GM12878 (cell line): ENCODE measurements at regions not wholly inside any gene's neighbourhood (a gene's known extent, or its start where the extent isn't known, plus 50 kb on each side); places are given as distances from the start of the nearest gene placed in this dataset.

Experiments
- ATAC-seq: fragments of 200-7000 bp; cut with Tn5 transposase; 3 replicates; pipeline ENCODE4 v1.9.1; 2020; ENCODE audit warnings: mild to moderate bottlenecking, moderate library complexity
- BruUV-seq: library from RNA; stranded (reverse); fragments of 400-500 nt; replicated peaks from 2 replicates; lab custom pipeline; 2021; lab: Mats Ljungman, UMichigan
- CTCF ChIA-PET: fragments of 300-600 bp; sonication (Branson Sonifier 250); formaldehyde crosslinking; extraction: SDS; loops from one replicate; lab custom pipeline; 2021; ENCODE audit warnings: inconsistent platforms; lab: Yijun Ruan, JAX
- POLR2A ChIA-PET: fragments of 350-600 bp; formaldehyde crosslinking; extraction: SDS; loops from one replicate; lab custom pipeline; 2021; ENCODE audit warnings: inconsistent platforms; lab: Charles Lee
- RAD21 ChIA-PET: fragments of 300-600 bp; sonication (Branson Sonifier 250); formaldehyde crosslinking; loops from one replicate; lab custom pipeline; 2023; ENCODE audit warnings: antibody characterized with exemption; ENCODE audit not compliant: unreplicated experiment; lab: Charles Lee
- SMC1A ChIA-PET: fragments of 300-600 bp; sonication (Branson Sonifier 250); formaldehyde crosslinking; loops from one replicate; lab custom pipeline; 2023; ENCODE audit not compliant: unreplicated experiment, uncharacterized antibody; lab: Charles Lee
- DNase-seq: peaks from one replicate; pipeline ENCODE4 v3.0.0-alpha.2; 2011; ENCODE audit warnings: low read depth, low spot score
- FAIRE-seq: peaks from 3 replicates; lab custom pipeline; 2011; peaks lifted over from hg19 to GRCh38; lab: Jason Lieb, UNC
- H2AFZ ChIP-seq: 2 replicates; pipeline ENCODE4 v1.6.0; 2011; ENCODE audit warnings: low read depth, low read length, control low read depth; ENCODE audit not compliant: control insufficient read depth
- H3K27ac ChIP-seq: 2 replicates; pipeline ENCODE4 v1.5.1; 2011; ENCODE audit warnings: control low read depth; ENCODE audit not compliant: control insufficient read depth, insufficient read depth
- H3K27me3 ChIP-seq, 2 experiments: replicated peaks in 1 of 2; 2 replicates each; pipeline versions ENCODE4 v1.6.0 to v1.6.1; 2011; ENCODE audit warnings: low read length in 1 of 2; ENCODE audit not compliant: control insufficient read depth in 2 of 2, insufficient read depth in 2 of 2
- H3K36me3 ChIP-seq, 2 experiments: 2 replicates each; pipeline ENCODE4 v1.5.1; 2011; ENCODE audit warnings: low read length in 1 of 2; ENCODE audit not compliant: control insufficient read depth in 2 of 2, insufficient read depth in 2 of 2
- H3K4me1 ChIP-seq: 2 replicates; pipeline ENCODE4 v1.6.1; 2011; ENCODE audit warnings: mild to moderate bottlenecking, low read length, moderate library complexity, mixed read lengths; ENCODE audit not compliant: control insufficient read depth, insufficient read depth
- H3K4me2 ChIP-seq: 2 replicates; pipeline ENCODE4 v1.6.0; 2011; ENCODE audit warnings: control low read depth; ENCODE audit not compliant: control insufficient read depth, insufficient read depth
- H3K4me3 ChIP-seq: fragments of 200-600 bp; sonication (generic); 2 replicates; pipeline ENCODE4 v1.5.1; 2016
- H3K79me2 ChIP-seq: 2 replicates; pipeline ENCODE4 v1.6.0; 2011; ENCODE audit warnings: low read length; ENCODE audit not compliant: control insufficient read depth, insufficient read depth
- H3K9ac ChIP-seq: 2 replicates; pipeline ENCODE4 v1.8.0; 2011; ENCODE audit warnings: low read length, control low read depth, mixed read lengths; ENCODE audit not compliant: control insufficient read depth, insufficient read depth
- H3K9me3 ChIP-seq: replicated peaks from 3 replicates; pipeline ENCODE4 v1.5.1; 2011; ENCODE audit warnings: mild to moderate bottlenecking, low read length; ENCODE audit not compliant: control insufficient read depth, insufficient read depth
- H4K20me1 ChIP-seq: 2 replicates; pipeline ENCODE4 v1.6.0; 2011; ENCODE audit not compliant: control insufficient read depth, insufficient read depth
- MTA3 ChIP-seq: IDR thresholded peaks from 2 replicates; pipeline ENCODE4 v1.6.1; 2012; ENCODE audit warnings: low read length, inconsistent platforms, borderline replicate concordance
- NFIC ChIP-seq: IDR thresholded peaks from 2 replicates; pipeline ENCODE4 v1.6.1; 2012; ENCODE audit warnings: low read depth, mild to moderate bottlenecking, inconsistent platforms, low read length, moderate library complexity
- NR2C2 ChIP-seq: IDR thresholded peaks from 2 replicates; pipeline ENCODE4 v1.6.1; 2011; ENCODE audit warnings: borderline replicate concordance, low read depth; ENCODE audit not compliant: control insufficient read depth, insufficient read length
- NRF1 ChIP-seq: conservative IDR thresholded peaks from 2 replicates; pipeline ENCODE4 v1.6.1; 2011; ENCODE audit warnings: mild to moderate bottlenecking, low read depth, low read length, improper control_type of control experiment
- RAD51 ChIP-seq: fragments of 450-650 bp; IDR thresholded peaks from 2 replicates; pipeline ENCODE4 v1.6.1; 2016; ENCODE audit warnings: moderate library complexity, mild to moderate bottlenecking, inconsistent platforms
- RUNX3 ChIP-seq: IDR thresholded peaks from 2 replicates; pipeline ENCODE4 v1.6.1; 2012; ENCODE audit warnings: low read length, inconsistent platforms
- ZNF622 ChIP-seq: fragments of 450-650 bp; IDR thresholded peaks from 2 replicates; pipeline ENCODE4 v1.6.1; 2017; ENCODE audit warnings: mild to moderate bottlenecking, inconsistent platforms
- WGBS: methylation state at CpG from one replicate; pipeline ENCODE4 v1.1.6; 2016; ENCODE audit warnings: low lambda C conversion rate; ENCODE audit not compliant: insufficient replicate concordance, insufficient coverage; ENCODE audit errors: missing lambda C conversion rate; 5-methylcytosine and 5-hydroxymethylcytosine counted together
- in situ Hi-C: fragments of 300-500 bp; cut with MboI; formaldehyde crosslinking; loops from 9 replicates; pipeline ENCODE4 v1.14.3; 2018; ENCODE audit warnings: mixed read lengths
- intact Hi-C: fragments of 100-400 bp; cut with micrococcal nuclease; formaldehyde crosslinking; loops from one replicate; pipeline ENCODE4 v1.14.2; 2022; ENCODE audit not compliant: unreplicated experiment
- TF ChIP-seq, protein P1 (sequence below): fragments of 450-650 bp; IDR thresholded peaks from 2 replicates; pipeline ENCODE4 v1.6.1; 2017; ENCODE audit warnings: antibody characterized with exemption, mild to moderate bottlenecking, moderate library complexity

DNA sequence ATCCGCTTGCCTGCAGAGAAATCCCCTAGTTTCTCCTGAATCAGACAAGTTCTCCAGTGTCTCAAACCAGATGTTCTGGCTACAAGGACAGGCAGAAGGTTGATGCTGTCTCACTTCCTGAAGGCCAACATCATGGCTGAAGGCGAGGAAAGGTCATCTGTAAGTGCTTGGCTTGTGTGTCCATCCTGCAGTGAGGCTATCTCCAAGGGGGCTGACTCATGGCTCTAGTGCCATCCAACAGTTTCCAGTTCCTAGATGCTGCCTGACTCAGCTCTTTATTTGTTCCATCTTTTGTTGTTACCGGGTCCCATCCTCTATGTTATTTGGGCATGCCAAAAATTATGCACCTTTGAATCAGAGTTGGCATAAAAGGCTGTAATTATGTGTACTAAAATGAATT lies 232.1 kb upstream of the TBX3 start:
- ATAC-seq (no peak), FAIRE-seq (no peak), DNase-seq (no peak)
- Histone ChIP-seq H3K27me3 (no peaks in the 10 kb centered on the region), H3K27ac (no peak overlapping the region), H3K36me3 (no peaks in the 10 kb centered on the region), H3K4me1 (no peaks in the 10 kb centered on the region), H2AFZ (no peak overlapping the region), H3K9me3 (no peaks in the 10 kb centered on the region), H4K20me1 (no peaks in the 10 kb centered on the region), H3K4me2 (no peak overlapping the region), H3K9ac (no peak overlapping the region), H3K4me3 (no peak overlapping the region), H3K79me2 (no peaks in the 10 kb centered on the region)
- ChIA-PET POLR2A (no interaction called here), SMC1A (no interaction called here), CTCF (no interaction called here), RAD21 (no interaction called here)
- in situ Hi-C loops, result no loop called here
- 2% methylated on average over 3 of the region's 3 CpGs for WGBS
- no peak for TF ChIP-seq NRF1
- no peak for TF ChIP-seq NFIC
- intact Hi-C loops, result no loop called here
- BruUV-seq, result no TSS peak

DNA sequence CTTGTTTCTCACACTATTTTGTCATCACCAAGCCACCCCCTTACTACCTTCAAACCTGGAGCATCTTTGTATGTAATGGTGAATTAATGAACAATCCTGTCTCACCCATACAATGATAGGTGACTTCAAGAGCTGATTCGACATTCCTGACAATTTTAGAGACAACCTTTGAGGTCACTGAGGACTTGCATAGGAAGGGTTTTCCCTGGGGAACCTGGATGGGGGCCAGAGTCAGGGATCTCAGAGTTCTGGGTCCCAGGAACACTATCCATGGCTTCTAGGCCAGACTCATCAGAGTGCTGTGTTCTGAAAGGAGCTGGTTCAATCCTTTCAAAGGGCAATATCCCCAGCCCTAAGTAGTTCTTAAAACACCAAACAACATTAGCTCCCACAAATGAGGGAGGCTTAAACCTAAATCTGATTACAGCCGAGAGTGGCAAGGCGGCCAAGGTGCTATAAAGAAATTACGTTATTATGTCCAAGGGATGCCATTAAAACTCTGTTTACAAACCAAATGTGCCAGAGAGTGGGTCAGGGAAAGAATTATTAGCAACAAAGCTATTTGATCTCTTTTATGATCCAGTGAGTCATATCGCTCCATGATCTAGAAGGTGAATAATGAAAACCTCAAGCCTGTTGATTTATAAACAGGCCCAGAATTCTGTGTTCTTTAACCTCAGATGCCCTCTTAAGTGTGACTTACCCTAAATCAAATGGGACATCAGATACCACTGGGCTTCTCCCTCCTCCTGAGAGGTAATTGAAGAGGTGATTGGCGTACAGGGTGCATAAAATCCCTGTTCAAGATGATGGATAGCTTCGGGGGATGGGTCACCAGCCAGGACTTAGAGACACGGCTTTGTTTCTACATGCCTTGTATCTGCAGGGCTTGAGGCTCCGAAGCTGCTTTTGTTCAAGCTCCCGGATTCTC lies 230.2 kb upstream of the TBX3 start:
- no TSS peak for BruUV-seq
- H3K36me3 ChIP-seq, result no peaks in the 10 kb centered on the region
- ATAC-seq, result no peak
- CTCF ChIA-PET, result no interaction called here
- no peak overlapping the region for H3K9ac ChIP-seq
- TF ChIP-seq MTA3, result no peak
- TF ChIP-seq RAD51, result no peak
- TF ChIP-seq NR2C2, result no peak
- no peak for TF ChIP-seq RUNX3
- TF ChIP-seq, protein P1, sequence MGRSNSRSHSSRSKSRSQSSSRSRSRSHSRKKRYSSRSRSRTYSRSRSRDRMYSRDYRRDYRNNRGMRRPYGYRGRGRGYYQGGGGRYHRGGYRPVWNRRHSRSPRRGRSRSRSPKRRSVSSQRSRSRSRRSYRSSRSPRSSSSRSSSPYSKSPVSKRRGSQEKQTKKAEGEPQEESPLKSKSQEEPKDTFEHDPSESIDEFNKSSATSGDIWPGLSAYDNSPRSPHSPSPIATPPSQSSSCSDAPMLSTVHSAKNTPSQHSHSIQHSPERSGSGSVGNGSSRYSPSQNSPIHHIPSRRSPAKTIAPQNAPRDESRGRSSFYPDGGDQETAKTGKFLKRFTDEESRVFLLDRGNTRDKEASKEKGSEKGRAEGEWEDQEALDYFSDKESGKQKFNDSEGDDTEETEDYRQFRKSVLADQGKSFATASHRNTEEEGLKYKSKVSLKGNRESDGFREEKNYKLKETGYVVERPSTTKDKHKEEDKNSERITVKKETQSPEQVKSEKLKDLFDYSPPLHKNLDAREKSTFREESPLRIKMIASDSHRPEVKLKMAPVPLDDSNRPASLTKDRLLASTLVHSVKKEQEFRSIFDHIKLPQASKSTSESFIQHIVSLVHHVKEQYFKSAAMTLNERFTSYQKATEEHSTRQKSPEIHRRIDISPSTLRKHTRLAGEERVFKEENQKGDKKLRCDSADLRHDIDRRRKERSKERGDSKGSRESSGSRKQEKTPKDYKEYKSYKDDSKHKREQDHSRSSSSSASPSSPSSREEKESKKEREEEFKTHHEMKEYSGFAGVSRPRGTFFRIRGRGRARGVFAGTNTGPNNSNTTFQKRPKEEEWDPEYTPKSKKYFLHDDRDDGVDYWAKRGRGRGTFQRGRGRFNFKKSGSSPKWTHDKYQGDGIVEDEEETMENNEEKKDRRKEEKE, result no peak
- no peak for TF ChIP-seq ZNF622
- DNase-seq, result no peak
- POLR2A ChIA-PET, result no interaction called here
- SMC1A ChIA-PET, result interaction anchor here (0.5 kb wide), 1 partner anchor 79 kb away, joined by 3 read pairs; no protein-coding TSS in a partner anchor
- H2AFZ ChIP-seq, result no peak overlapping the region
- H3K27me3 ChIP-seq, result no peaks in the 10 kb centered on the region
- H3K79me2 ChIP-seq, result no peaks in the 10 kb centered on the region
- H3K4me3 ChIP-seq, result no peak overlapping the region
- no peak overlapping the region for H3K4me2 ChIP-seq
- H3K27ac ChIP-seq, result no peak overlapping the region
- intact Hi-C loops (no loop called here), in situ Hi-C loops (no loop called here)
- no peak for FAIRE-seq
- WGBS, result 27% methylated on average over 10 of the region's 10 CpGs
- RAD21 ChIA-PET, result no interaction called here
- no peaks in the 10 kb centered on the region for H3K4me1 ChIP-seq
- H3K9me3 ChIP-seq, result no peaks in the 10 kb centered on the region
- no peaks in the 10 kb centered on the region for H4K20me1 ChIP-seq
